Activated CD4-positive, alpha-beta memory T cell treated with anti-CD3 and anti-CD28 coated beads, Interleukin-2, amount 10 ng/mL, durations not matched to agents 7 days and 5 days (primary cell): ENCODE measurements at regions not wholly inside any gene's neighbourhood (a gene's known extent, or its start where the extent isn't known, plus 50 kb on each side); places are given as distances from the start of the nearest gene placed in this dataset.

Source experiments
- CTCF ChIA-PET: fragments of 350-600 bp; sonication (Branson Sonifier 250); formaldehyde crosslinking; loops from one replicate; lab custom pipeline; 2021; ENCODE audit warnings: antibody characterized with exemption, inconsistent platforms; lab: Charles Lee
- POLR2A ChIA-PET: fragments of 350-600 bp; sonication (Branson Sonifier 250); formaldehyde crosslinking; loops from one replicate; lab custom pipeline; 2021; ENCODE audit warnings: antibody characterized with exemption; lab: Charles Lee
- DNase-seq: peaks from one replicate; pipeline ENCODE4 v3.0.0-alpha.2; 2020
- H3K27ac Mint-ChIP-seq: one replicate; pipeline ENCODE4 v1.8.0; 2021; ENCODE audit warnings: mild to moderate bottlenecking, mixed read lengths
- H3K27me3 Mint-ChIP-seq: one replicate; pipeline ENCODE4 v1.8.0; 2021; ENCODE audit warnings: mixed read lengths
- H3K36me3 Mint-ChIP-seq: one replicate; pipeline ENCODE4 v1.8.0; 2021; ENCODE audit warnings: low read depth, mixed read lengths
- H3K4me1 Mint-ChIP-seq: one replicate; pipeline ENCODE4 v1.8.0; 2021; ENCODE audit warnings: mixed read lengths
- H3K4me3 Mint-ChIP-seq: one replicate; pipeline ENCODE4 v1.8.0; 2021; ENCODE audit warnings: mild to moderate bottlenecking, mixed read lengths
- H3K9me3 Mint-ChIP-seq: one replicate; pipeline ENCODE4 v1.8.0; 2021; ENCODE audit warnings: mixed read lengths

DNA sequence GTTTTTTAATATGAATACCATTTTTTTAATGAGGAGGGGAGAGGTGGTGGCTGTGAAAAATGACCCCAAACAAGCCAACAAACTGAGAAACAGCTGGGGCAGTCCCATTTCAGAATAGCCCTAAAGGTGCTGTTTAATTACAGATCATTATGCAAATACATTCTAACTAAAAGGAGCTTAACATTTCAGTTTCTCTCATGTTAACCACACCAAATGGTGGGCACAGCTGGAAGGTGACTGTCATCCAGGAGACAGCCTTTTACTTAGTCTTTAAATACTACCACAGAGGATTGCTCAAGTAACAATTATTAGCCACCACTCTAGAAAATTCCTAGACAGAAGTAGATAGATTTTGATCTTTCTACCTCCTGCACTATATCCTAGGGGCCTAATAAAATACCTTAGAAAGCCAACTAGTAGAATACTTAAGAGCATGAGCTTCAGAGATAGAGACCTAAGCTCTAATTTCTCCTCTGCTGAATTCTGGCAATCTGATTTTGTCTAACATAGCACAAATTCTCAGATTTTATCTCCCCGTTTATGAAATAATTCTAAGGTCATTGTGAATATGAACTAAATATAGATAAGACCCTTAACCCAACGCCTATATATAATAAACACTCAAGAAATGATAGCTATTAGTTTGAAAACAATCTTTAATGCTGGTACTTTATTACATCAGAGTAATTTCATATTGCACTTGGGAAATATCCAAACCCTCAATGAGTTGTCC lies 615.1 kb upstream of the NRSN1 start:
- DNase-seq = no peak
- POLR2A ChIA-PET = no interaction called here
- CTCF ChIA-PET = no interaction called here
- Mint-ChIP-seq H3K27me3 (no peaks in the 10 kb centered on the region), H3K4me3 (no peak overlapping the region), H3K36me3 (no peaks in the 10 kb centered on the region), H3K4me1 (no peaks in the 10 kb centered on the region), H3K9me3 (peaks cover 7% of the 10 kb centered on the region), H3K27ac (no peak overlapping the region)

DNA sequence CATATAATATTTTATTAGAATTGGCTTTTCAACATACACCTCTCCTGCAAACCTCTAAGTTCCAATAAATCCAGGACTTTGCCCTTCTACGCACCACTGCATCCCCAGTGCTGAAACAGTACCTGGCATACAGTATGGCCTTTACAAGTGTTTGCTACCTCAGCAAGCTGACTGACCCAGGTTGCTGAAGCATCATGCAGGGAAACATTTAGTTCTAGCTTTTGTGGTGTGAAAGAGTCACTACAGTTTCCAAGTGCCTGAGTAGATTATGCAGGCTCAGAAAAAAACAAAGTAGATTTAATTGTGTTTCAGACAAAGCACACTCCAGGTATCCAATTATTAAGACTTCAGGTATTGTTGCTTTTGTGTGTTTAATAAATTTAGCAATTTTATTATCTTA lies 614.2 kb upstream of the NRSN1 start:
- POLR2A ChIA-PET = no interaction called here
- Mint-ChIP-seq H3K9me3 (peaks cover 7% of the 10 kb centered on the region), H3K4me3 (no peak overlapping the region), H3K27ac (no peak overlapping the region), H3K4me1 (no peaks in the 10 kb centered on the region), H3K36me3 (no peaks in the 10 kb centered on the region), H3K27me3 (no peaks in the 10 kb centered on the region)
- CTCF ChIA-PET = no interaction called here
- no peak for DNase-seq

DNA sequence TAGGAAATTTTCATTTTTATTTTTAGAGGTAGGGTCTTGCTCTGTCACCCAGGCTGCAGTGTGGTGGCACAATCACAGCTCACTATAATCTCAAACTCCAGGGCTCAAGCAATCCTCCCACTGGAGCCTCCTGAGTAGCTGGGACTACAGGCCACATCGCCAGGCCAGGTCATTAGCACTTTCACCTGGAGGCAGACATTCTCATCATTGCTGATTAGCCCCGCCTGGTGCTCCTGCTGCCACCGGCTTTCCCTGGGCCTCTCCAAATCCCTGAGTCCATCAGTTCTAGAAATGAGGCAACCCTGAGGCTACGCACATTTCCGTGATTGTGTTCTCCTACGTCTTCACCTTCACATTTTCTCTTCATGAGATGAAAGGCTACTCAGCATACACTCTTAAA lies 607.7 kb upstream of the NRSN1 start:
- no peak overlapping the region for H3K27ac Mint-ChIP-seq
- ChIA-PET CTCF (no interaction called here), POLR2A (no interaction called here)
- no peak for DNase-seq
- no peaks in the 10 kb centered on the region for H3K9me3 Mint-ChIP-seq
- H3K27me3 Mint-ChIP-seq = no peaks in the 10 kb centered on the region
- H3K36me3 Mint-ChIP-seq = no peaks in the 10 kb centered on the region
- no peak overlapping the region for H3K4me3 Mint-ChIP-seq
- H3K4me1 Mint-ChIP-seq = no peaks in the 10 kb centered on the region

DNA sequence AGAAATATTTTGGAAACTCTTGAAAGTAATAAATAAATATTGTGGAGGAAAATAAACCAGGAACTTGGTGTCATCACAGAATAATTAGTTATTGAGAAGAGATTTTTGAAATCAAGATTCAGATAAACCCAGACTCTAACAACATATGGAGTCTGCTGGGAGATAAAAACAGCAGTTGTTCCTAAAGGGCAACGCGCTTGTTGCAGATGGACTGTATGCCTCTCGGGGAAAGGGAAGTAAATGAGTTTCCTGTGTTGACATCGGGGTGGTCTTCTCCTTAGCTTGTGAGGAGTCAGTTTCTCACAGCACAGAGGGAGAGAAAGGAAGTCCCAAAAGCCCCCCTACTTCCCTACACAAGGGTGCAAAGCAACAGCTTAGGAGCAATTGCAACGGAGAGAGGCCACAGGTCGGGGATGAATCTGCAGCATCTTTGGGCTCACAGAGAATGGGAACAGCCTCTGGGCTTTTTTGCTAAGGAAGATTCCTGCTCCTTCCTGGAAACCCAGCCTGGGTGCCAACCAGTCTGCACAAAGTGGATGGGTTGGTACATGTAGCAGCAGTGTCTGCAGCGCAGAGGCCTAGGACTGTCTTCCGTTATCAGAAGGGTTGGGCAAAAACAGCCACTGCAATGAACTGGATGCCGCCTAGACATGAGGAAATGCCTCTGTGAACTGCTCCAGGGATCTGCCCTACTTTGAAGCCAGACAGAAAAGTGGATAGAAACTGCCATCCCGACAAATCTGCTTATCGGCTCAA lies 603.0 kb upstream of the NRSN1 start:
- H3K4me1 Mint-ChIP-seq = no peaks in the 10 kb centered on the region
- H3K27me3 Mint-ChIP-seq = no peaks in the 10 kb centered on the region
- no peak overlapping the region for H3K4me3 Mint-ChIP-seq
- H3K27ac Mint-ChIP-seq = no peak overlapping the region
- POLR2A ChIA-PET = no interaction called here
- CTCF ChIA-PET = no interaction called here
- peaks cover 3% of the 10 kb centered on the region for H3K9me3 Mint-ChIP-seq
- DNase-seq = no peak
- no peaks in the 10 kb centered on the region for H3K36me3 Mint-ChIP-seq

DNA sequence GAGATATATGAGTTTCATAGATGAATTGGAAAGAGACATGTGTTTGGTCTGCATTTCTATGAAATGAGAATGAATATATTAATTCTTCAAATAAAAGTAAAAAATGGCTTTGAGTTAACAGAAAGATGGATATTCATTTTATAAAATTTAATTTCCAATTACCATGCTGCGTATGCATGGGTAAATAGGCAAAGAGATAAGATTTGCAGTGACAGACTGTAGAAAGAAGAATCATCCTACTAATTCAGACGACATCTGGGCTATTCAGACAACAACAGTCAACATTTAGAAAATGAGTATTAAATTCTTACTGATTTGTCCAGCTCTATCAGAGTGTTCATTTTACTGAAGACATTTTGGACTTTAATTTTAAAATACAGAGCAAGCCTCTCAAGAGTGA lies 602.2 kb upstream of the NRSN1 start:
- H3K27me3 Mint-ChIP-seq = no peaks in the 10 kb centered on the region

DNA sequence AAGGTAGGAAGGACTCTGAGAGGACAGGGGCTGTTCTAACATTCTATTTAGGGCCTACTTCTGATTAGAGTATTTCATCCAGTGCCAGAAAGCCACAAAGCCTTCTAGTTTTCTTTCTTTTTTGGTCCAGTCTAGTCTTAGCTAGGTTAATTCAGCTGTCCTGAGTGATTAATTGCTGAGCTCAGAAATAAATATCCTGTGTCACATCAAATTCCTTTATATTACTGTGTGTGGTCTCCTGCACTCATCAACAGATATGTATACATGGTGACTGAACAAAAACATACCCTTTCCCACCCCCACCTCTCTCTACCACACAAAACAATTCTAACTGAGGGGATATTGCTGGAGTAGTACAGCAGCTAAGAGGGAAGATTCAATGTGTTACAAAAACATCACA lies 601.5 kb upstream of the NRSN1 start:
- no peak for DNase-seq
- CTCF ChIA-PET = no interaction called here
- POLR2A ChIA-PET = no interaction called here

More for the DNA sequence above, 602.2 kb upstream of the NRSN1 start:
- POLR2A ChIA-PET = no interaction called here
- H3K9me3 Mint-ChIP-seq = peaks cover 3% of the 10 kb centered on the region
- no peaks in the 10 kb centered on the region for H3K4me1 Mint-ChIP-seq
- H3K36me3 Mint-ChIP-seq = no peaks in the 10 kb centered on the region
- DNase-seq = no peak
- no peak overlapping the region for H3K4me3 Mint-ChIP-seq
- no peak overlapping the region for H3K27ac Mint-ChIP-seq
- CTCF ChIA-PET = no interaction called here

DNA sequence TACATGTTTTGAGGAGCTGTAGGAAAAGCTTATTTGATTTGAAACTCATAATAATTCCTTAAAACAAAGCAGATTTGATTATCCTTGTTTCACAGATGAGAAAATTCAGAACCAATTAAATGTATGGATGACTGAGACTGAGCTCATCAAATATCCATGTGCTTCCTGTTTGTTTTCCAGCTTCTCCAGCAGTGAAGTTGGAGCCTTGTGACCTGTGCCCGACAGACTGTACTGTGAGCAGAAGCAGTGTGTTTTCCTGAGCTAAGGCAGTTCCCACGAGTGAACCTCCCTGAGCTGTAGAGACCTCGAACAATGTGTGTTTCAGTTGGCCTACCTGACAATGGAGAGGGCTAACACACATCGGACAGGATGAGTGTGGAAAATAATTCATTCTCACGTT lies 599.5 kb upstream of the NRSN1 start:
- Mint-ChIP-seq H3K36me3 (no peaks in the 10 kb centered on the region), H3K9me3 (peaks cover 3% of the 10 kb centered on the region), H3K27me3 (no peaks in the 10 kb centered on the region), H3K4me3 (no peak overlapping the region), H3K4me1 (no peaks in the 10 kb centered on the region), H3K27ac (no peak overlapping the region)
- POLR2A ChIA-PET = no interaction called here
- no peak for DNase-seq
- CTCF ChIA-PET = no interaction called here

More for the DNA sequence above, 601.5 kb upstream of the NRSN1 start:
- H3K27me3 Mint-ChIP-seq = no peaks in the 10 kb centered on the region
- H3K36me3 Mint-ChIP-seq = no peaks in the 10 kb centered on the region
- no peaks in the 10 kb centered on the region for H3K4me1 Mint-ChIP-seq
- no peak overlapping the region for H3K27ac Mint-ChIP-seq
- H3K9me3 Mint-ChIP-seq = peaks cover 3% of the 10 kb centered on the region
- H3K4me3 Mint-ChIP-seq = no peak overlapping the region

DNA sequence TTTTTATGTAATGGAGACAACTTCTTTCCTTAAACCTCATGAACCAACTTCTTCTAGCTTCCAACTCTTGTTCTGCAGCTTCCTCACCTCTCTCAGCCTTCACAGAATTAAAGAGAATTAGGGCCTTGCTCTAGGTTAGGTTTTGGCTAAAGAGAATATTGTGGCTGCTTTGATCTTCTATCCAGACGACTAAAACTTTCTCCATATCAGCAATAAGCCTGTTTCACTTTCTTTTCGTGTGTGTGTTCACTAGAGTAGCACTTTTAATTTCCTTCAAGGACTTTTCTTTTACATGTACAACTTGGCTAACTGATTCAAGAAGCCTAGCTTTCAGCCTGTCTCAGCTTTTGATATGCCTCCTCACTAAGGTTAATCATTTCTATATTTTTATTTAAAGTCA lies 596.1 kb upstream of the NRSN1 start:
- DNase-seq = no peak
- H3K27ac Mint-ChIP-seq = no peak overlapping the region
- H3K9me3 Mint-ChIP-seq = peaks cover 13% of the 10 kb centered on the region
- H3K36me3 Mint-ChIP-seq = no peaks in the 10 kb centered on the region
- ChIA-PET POLR2A (interaction anchor here (1.1 kb wide), 1 partner anchor 38 kb away, joined by 3 read pairs; no protein-coding TSS in a partner anchor), CTCF (no interaction called here)
- no peaks in the 10 kb centered on the region for H3K27me3 Mint-ChIP-seq
- no peaks in the 10 kb centered on the region for H3K4me1 Mint-ChIP-seq
- no peak overlapping the region for H3K4me3 Mint-ChIP-seq

DNA sequence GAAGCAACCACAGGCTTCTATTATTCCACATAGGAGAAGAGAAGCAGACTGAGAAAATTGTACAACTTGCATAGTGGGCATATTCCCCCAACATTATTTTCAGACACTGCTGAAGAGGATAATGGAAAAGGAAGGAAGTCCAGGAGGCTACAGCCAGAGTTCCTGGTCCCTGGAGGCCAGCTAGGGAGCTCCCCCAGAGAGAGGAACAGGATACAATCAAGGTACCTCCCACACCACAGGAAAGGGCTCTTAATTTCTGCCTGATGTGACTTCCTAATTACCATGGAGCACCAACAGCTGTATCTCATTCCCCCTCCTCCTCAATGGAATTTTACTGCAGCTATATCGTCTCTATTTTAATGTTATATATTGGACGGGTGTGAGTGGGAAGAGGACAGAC lies 594.3 kb upstream of the NRSN1 start:
- DNase-seq = no peak
- ChIA-PET CTCF (no interaction called here), POLR2A (no interaction called here)
- Mint-ChIP-seq H3K4me1 (no peaks in the 10 kb centered on the region), H3K9me3 (peaks cover 13% of the 10 kb centered on the region), H3K27ac (no peak overlapping the region), H3K36me3 (no peaks in the 10 kb centered on the region), H3K4me3 (no peak overlapping the region), H3K27me3 (no peaks in the 10 kb centered on the region)

DNA sequence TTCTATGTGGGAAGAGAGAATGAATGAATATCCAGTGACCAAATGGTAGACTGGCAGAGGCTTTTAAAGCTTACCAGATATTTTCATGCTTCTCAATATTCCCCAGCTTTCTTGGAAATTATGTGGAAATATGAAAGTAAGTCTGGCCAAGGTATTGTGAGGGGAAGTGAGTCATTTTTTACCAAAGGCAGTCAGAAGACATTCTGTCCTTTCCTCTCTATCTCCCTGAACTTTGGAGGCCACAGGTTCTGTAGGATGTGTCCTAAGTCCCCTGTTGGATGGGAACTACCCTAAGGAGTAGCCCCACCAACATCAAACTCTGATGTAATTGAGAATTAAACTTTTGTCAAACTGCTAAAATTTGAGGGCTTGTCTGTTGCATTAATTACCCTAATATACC lies 593.8 kb upstream of the NRSN1 start:
- DNase-seq = no peak
- Mint-ChIP-seq H3K9me3 (peaks cover 10% of the 10 kb centered on the region), H3K27ac (no peak overlapping the region), H3K36me3 (no peaks in the 10 kb centered on the region), H3K4me3 (no peak overlapping the region), H3K4me1 (no peaks in the 10 kb centered on the region), H3K27me3 (no peaks in the 10 kb centered on the region)
- CTCF ChIA-PET = no interaction called here
- POLR2A ChIA-PET = no interaction called here

DNA sequence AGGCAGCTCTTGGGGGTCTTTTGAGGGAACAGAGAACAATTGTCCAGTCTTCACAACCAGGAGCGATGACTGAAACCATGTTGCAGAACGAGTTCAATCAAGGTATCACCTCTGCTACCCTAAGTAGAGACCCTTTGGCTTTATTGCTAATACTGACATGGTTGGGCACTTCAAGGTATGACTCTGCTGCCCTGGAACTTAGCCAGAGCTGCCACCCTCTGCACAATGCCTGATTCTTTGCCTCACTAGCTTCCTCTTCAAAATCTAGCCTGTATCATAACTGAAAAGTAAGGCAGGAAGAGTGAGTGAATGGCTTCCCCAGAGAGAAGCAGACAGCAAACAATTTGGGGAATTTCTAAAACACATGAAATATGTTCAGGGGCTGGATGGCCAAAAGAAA lies 592.7 kb upstream of the NRSN1 start:
- no peaks in the 10 kb centered on the region for H3K4me1 Mint-ChIP-seq
- H3K4me3 Mint-ChIP-seq = no peak overlapping the region
- H3K27ac Mint-ChIP-seq = no peak overlapping the region
- ChIA-PET CTCF (no interaction called here), POLR2A (no interaction called here)
- H3K36me3 Mint-ChIP-seq = no peaks in the 10 kb centered on the region
- no peak for DNase-seq
- H3K27me3 Mint-ChIP-seq = no peaks in the 10 kb centered on the region
- peaks cover 10% of the 10 kb centered on the region for H3K9me3 Mint-ChIP-seq

DNA sequence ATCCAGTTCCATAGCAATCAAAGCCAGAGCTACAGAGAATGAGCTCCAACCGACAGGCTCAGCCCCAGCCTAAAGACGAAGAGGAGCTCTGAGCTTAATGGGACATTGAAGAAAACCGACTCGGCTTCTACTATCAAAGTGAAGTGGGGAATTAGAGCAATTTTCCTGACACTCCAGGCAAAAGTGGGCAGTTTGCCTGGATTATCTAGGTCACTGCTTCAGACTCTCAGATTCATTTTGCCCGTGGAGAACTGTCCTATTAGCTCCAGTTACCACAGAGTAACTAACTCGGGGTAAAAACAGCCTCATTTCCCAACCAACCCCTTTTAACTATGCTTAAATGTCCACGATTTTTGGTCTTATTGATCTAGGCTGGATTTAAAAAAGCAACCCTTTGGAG lies 592.1 kb upstream of the NRSN1 start:
- Mint-ChIP-seq H3K9me3 (peaks cover 10% of the 10 kb centered on the region), H3K27ac (no peak overlapping the region), H3K36me3 (no peaks in the 10 kb centered on the region), H3K27me3 (no peaks in the 10 kb centered on the region), H3K4me3 (no peak overlapping the region), H3K4me1 (no peaks in the 10 kb centered on the region)
- no peak for DNase-seq
- ChIA-PET POLR2A (no interaction called here), CTCF (no interaction called here)

DNA sequence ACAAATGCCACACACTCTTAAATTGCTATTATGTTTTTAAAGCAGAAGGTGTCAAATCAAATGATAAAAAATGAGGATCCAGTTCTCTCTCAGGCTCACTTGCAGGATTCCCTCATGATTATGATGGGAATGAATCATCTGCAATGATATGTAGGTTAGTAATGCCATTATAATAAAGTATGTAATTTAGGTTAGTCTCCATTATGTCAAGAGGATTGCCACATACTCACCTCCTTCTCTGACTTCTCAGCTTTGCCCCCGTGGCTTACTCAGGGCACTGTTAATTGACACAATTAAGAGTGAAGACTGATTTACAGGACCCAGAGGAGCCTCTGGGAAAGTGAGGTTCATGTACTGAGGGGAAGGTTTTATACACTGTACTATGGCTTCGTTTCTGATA lies 591.7 kb upstream of the NRSN1 start:
- POLR2A ChIA-PET = no interaction called here
- H3K9me3 Mint-ChIP-seq = peaks cover 10% of the 10 kb centered on the region
- H3K4me1 Mint-ChIP-seq = no peaks in the 10 kb centered on the region
- no peak overlapping the region for H3K4me3 Mint-ChIP-seq
- H3K36me3 Mint-ChIP-seq = no peaks in the 10 kb centered on the region
- CTCF ChIA-PET = no interaction called here
- no peaks in the 10 kb centered on the region for H3K27me3 Mint-ChIP-seq
- H3K27ac Mint-ChIP-seq = no peak overlapping the region
- DNase-seq = no peak

DNA sequence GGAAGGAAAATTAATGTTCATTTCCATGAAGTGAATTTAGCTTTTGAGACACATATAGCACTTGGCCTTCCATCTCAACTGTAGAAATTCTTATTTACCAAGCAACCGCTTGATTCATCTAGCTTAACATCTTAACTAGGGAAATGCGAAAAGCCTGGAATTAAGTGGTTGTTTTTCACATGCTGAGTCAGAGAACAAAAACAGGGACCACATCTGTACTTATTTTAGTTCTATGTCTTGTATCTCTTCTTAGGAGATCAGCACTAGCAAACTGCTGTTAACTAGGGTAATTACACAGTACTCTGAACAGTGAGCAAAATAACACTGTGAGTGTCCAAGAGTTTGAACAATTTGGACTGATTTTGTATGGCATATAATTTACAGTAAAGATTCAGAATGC lies 590.9 kb upstream of the NRSN1 start:
- no peak for DNase-seq
- ChIA-PET POLR2A (no interaction called here), CTCF (no interaction called here)
- no peaks in the 10 kb centered on the region for H3K27me3 Mint-ChIP-seq
- H3K9me3 Mint-ChIP-seq = peaks cover 10% of the 10 kb centered on the region
- no peak overlapping the region for H3K4me3 Mint-ChIP-seq
- no peak overlapping the region for H3K27ac Mint-ChIP-seq
- no peaks in the 10 kb centered on the region for H3K36me3 Mint-ChIP-seq
- no peaks in the 10 kb centered on the region for H3K4me1 Mint-ChIP-seq
